Common myeloid progenitor, CD34-positive (primary cell): ENCODE measurements at regions not wholly inside any gene's neighbourhood (a gene's known extent, or its start where the extent isn't known, plus 50 kb on each side); places are given as distances from the start of the nearest gene placed in this dataset.

Experiments used
- CTCF ChIA-PET: fragments of 350-600 bp; sonication (Branson Sonifier 250); formaldehyde crosslinking; loops from one replicate; lab custom pipeline; 2021; ENCODE audit warnings: antibody characterized with exemption; lab: Charles Lee
- POLR2A ChIA-PET: fragments of 350-600 bp; sonication (Branson Sonifier 250); formaldehyde crosslinking; loops from one replicate; lab custom pipeline; 2021; ENCODE audit warnings: antibody characterized with exemption; lab: Charles Lee
- DNase-seq, 3 donors: peaks; one replicate each; pipeline versions ENCODE4 v3.0.0 to v3.0.0-alpha.2; 2013
- H3K27ac ChIP-seq, 2 experiments: 1 replicate in 1 of 2; 2 replicates in 1 of 2; pipeline ENCODE4 v1.7.0; 2013; ENCODE audit warnings: inconsistent platforms in 2 of 2, low read length in 2 of 2, mild to moderate bottlenecking in 2 of 2, low read depth in 1 of 2, moderate library complexity in 1 of 2; ENCODE audit not compliant: severe bottlenecking in 2 of 2, insufficient read depth in 1 of 2, poor library complexity in 1 of 2
- H3K27me3 ChIP-seq, 5 experiments: replicated peaks in 2 of 5; 1 replicate in 3 of 5; 2 replicates in 2 of 5; pipeline versions ENCODE4 v1.6.1 to v1.7.0; 2013; ENCODE audit warnings: low read length in 4 of 5, mild to moderate bottlenecking in 2 of 5, moderate library complexity in 2 of 5, inconsistent platforms in 1 of 5; ENCODE audit not compliant: insufficient read depth in 5 of 5, control insufficient read depth in 4 of 5
- H3K36me3 ChIP-seq, 4 experiments: 1 replicate in 2 of 4; 2 replicates in 2 of 4; pipeline versions ENCODE4 v1.6.1 to v1.7.0; 2013; ENCODE audit warnings: low read length in 3 of 4, control low read depth in 1 of 4, mild to moderate bottlenecking in 1 of 4; ENCODE audit not compliant: control insufficient read depth in 4 of 4, insufficient read depth in 4 of 4
- H3K4me1 ChIP-seq, 4 experiments: 1 replicate in 3 of 4; 2 replicates in 1 of 4; pipeline versions ENCODE4 v1.6.1 to v1.7.1; 2013; ENCODE audit warnings: low read length in 3 of 4, mild to moderate bottlenecking in 3 of 4, control low read depth in 1 of 4, inconsistent platforms in 1 of 4, moderate library complexity in 1 of 4; ENCODE audit not compliant: control insufficient read depth in 4 of 4, insufficient read depth in 4 of 4; ENCODE audit errors: control extremely low read depth in 1 of 4
- H3K4me3 ChIP-seq, 7 experiments: 1 replicate in 4 of 7; 2 replicates in 3 of 7; pipeline versions ENCODE4 v1.5.1 to v1.7.0; 2013; ENCODE audit warnings: mild to moderate bottlenecking in 7 of 7, low read length in 6 of 7, moderate library complexity in 6 of 7, inconsistent platforms in 2 of 7, low read depth in 2 of 7, control low read depth in 1 of 7; ENCODE audit not compliant: insufficient read depth in 4 of 7, control insufficient read depth in 1 of 7; ENCODE audit errors: extremely low read depth in 1 of 7
- H3K9me3 ChIP-seq, 5 experiments: 1 replicate in 4 of 5; 2 replicates in 1 of 5; pipeline versions ENCODE4 v1.6.1 to v1.7.1; 2013; ENCODE audit warnings: low read length in 4 of 5, mild to moderate bottlenecking in 2 of 5, inconsistent platforms in 1 of 5, low read depth in 1 of 5, moderate library complexity in 1 of 5; ENCODE audit not compliant: control insufficient read depth in 4 of 5, insufficient read depth in 2 of 5; ENCODE audit errors: control extremely low read depth in 1 of 5
- WGBS: methylation state at CpG from one replicate; pipeline ENCODE4 v1.1.5; 2013; ENCODE audit not compliant: insufficient coverage; 5-methylcytosine and 5-hydroxymethylcytosine counted together

GRCh38 chr9:116002181-116002580, 151.4 kb upstream of the PAPPA start:
- DNase-seq = no peak
- no peaks in the 10 kb centered on the region for H3K9me3 ChIP-seq
- no peak overlapping the region for H3K4me3 ChIP-seq
- CTCF ChIA-PET = no interaction called here
- H3K27me3 ChIP-seq = no peaks in the 10 kb centered on the region
- POLR2A ChIA-PET = no interaction called here
- H3K4me1 ChIP-seq = no peaks in the 10 kb centered on the region
- H3K36me3 ChIP-seq = no peaks in the 10 kb centered on the region
- H3K27ac ChIP-seq = no peak overlapping the region
- 96% methylated on average over 3 of the region's 5 CpGs for WGBS

GRCh38 chr9:116002624-116003023, 151.0 kb upstream of the PAPPA start:
- Histone ChIP-seq H3K4me1 (no peaks in the 10 kb centered on the region), H3K36me3 (no peaks in the 10 kb centered on the region), H3K9me3 (no peaks in the 10 kb centered on the region), H3K27me3 (no peaks in the 10 kb centered on the region), H3K4me3 (no peak overlapping the region), H3K27ac (no peak overlapping the region)
- CTCF ChIA-PET = no interaction called here
- 32% methylated on average over 3 of the region's 3 CpGs for WGBS
- POLR2A ChIA-PET = no interaction called here
- peak in 1 of 3 donors; percentile 10 for DNase-seq

- Histone ChIP-seq H3K9me3 (no peaks in the 10 kb centered on the region), H3K36me3 (no peaks in the 10 kb centered on the region), H3K4me3 (no peak overlapping the region), H3K27ac (no peak overlapping the region), H3K4me1 (no peaks in the 10 kb centered on the region), H3K27me3 (no peaks in the 10 kb centered on the region)
- WGBS = no CpG with 5 or more reads among the region's 1 CpG
- POLR2A ChIA-PET = no interaction called here
- DNase-seq = no peak
- CTCF ChIA-PET = no interaction called here
Measured at GRCh38 chr9:116003397-116003796, 150.2 kb upstream of the PAPPA start.

GRCh38 chr9:116005205-116005604, 148.4 kb upstream of the PAPPA start:
- no peaks in the 10 kb centered on the region for H3K36me3 ChIP-seq
- H3K4me3 ChIP-seq = no peak overlapping the region
- DNase-seq = no peak
- no peaks in the 10 kb centered on the region for H3K27me3 ChIP-seq
- ChIA-PET CTCF (no interaction called here), POLR2A (no interaction called here)
- WGBS = no CpG with 5 or more reads among the region's 2 CpGs
- no peaks in the 10 kb centered on the region for H3K4me1 ChIP-seq
- H3K27ac ChIP-seq = no peak overlapping the region
- peaks cover 0 to 5% (median 0%) of the 10 kb centered on the region in 5 experiments for H3K9me3 ChIP-seq

- peaks cover 0 to 5% (median 0%) of the 10 kb centered on the region in 5 experiments for H3K9me3 ChIP-seq
- H3K27ac ChIP-seq = no peak overlapping the region
- no peak overlapping the region for H3K4me3 ChIP-seq
- no peaks in the 10 kb centered on the region for H3K4me1 ChIP-seq
- ChIA-PET CTCF (no interaction called here), POLR2A (no interaction called here)
- no peaks in the 10 kb centered on the region for H3K36me3 ChIP-seq
- H3K27me3 ChIP-seq = no peaks in the 10 kb centered on the region
- no peak for DNase-seq
- WGBS = 65% methylated on average over 2 of the region's 2 CpGs
Measured at GRCh38 chr9:116007824-116008223, 145.8 kb upstream of the PAPPA start.

- no peak overlapping the region for H3K27ac ChIP-seq
- no peaks in the 10 kb centered on the region for H3K4me1 ChIP-seq
- no peaks in the 10 kb centered on the region for H3K27me3 ChIP-seq
- H3K36me3 ChIP-seq = no peaks in the 10 kb centered on the region
- ChIA-PET CTCF (no interaction called here), POLR2A (no interaction called here)
- no peak for DNase-seq
- 96% methylated on average over 2 of the region's 5 CpGs for WGBS
- H3K4me3 ChIP-seq = no peak overlapping the region
- H3K9me3 ChIP-seq = peaks cover 0 to 5% (median 0%) of the 10 kb centered on the region in 5 experiments
Measured at GRCh38 chr9:116008278-116008677, 145.3 kb upstream of the PAPPA start.

GRCh38 chr9:116009420-116009819, 144.2 kb upstream of the PAPPA start:
- POLR2A ChIA-PET = no interaction called here
- no peak overlapping the region for H3K27ac ChIP-seq
- H3K9me3 ChIP-seq = peaks cover 0 to 5% (median 0%) of the 10 kb centered on the region in 5 experiments
- WGBS = 100% methylated on average over 1 of the region's 2 CpGs
- no peak overlapping the region for H3K4me3 ChIP-seq
- no peak for DNase-seq
- H3K36me3 ChIP-seq = no peaks in the 10 kb centered on the region
- no peaks in the 10 kb centered on the region for H3K27me3 ChIP-seq
- H3K4me1 ChIP-seq = no peaks in the 10 kb centered on the region
- CTCF ChIA-PET = no interaction called here
